Peyer's patch (tissue), 4 donors: ENCODE measurements at regions not wholly inside any gene's neighbourhood (a gene's known extent, or its start where the extent isn't known, plus 50 kb on each side); places are given as distances from the start of the nearest gene placed in this dataset.

Source experiments
- POLR2A ChIP-seq, 2 donors: fragments of 450-650 bp; IDR thresholded peaks; one replicate each; pipeline ENCODE4 v1.5.1; 2017; ENCODE audit warnings: antibody characterized with exemption in 2 of 2, mild to moderate bottlenecking in 2 of 2, moderate library complexity in 2 of 2
- TF ChIP-seq, protein P1 (sequence below), 6 experiments: fragments of 450-650 bp in 4 of 6; fragments of 200-600 bp in 2 of 6; sonication (generic) in 1 of 6; IDR thresholded peaks; one replicate each; pipeline ENCODE4 v1.5.1; 2017 to 2019; ENCODE audit warnings: antibody characterized with exemption in 6 of 6, mild to moderate bottlenecking in 3 of 6, moderate library complexity in 1 of 6

DNA sequence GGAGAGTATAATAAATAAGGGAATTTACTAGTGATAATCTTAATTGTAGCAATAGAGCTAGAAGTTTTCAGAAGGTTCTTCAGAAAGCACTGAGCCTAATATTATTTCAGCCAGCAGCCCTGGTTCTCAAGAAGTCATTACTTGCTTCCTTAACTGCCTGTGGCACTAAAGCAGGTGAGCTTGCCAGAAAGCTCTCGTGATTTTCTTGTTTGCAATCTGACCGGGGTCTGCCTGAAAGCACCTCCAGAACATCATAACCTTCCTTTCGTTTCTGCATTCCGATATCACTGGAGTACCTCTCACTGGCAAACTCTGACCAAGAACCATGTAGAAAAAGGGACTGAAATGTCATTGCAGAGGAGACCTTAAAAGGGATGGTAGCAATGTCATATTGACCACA lies 510.3 kb downstream of the ZIC1 start:
- TF ChIP-seq, protein P1, sequence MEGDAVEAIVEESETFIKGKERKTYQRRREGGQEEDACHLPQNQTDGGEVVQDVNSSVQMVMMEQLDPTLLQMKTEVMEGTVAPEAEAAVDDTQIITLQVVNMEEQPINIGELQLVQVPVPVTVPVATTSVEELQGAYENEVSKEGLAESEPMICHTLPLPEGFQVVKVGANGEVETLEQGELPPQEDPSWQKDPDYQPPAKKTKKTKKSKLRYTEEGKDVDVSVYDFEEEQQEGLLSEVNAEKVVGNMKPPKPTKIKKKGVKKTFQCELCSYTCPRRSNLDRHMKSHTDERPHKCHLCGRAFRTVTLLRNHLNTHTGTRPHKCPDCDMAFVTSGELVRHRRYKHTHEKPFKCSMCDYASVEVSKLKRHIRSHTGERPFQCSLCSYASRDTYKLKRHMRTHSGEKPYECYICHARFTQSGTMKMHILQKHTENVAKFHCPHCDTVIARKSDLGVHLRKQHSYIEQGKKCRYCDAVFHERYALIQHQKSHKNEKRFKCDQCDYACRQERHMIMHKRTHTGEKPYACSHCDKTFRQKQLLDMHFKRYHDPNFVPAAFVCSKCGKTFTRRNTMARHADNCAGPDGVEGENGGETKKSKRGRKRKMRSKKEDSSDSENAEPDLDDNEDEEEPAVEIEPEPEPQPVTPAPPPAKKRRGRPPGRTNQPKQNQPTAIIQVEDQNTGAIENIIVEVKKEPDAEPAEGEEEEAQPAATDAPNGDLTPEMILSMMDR (IDR thresholded peaks at IDR 0.05), result no peak
- no peak for TF ChIP-seq POLR2A (IDR thresholded peaks at IDR 0.05)
